ENCODE measurements at regions not wholly inside any gene's neighbourhood (a gene's known extent, or its start where the extent isn't known, plus 50 kb on each side); places are given as distances from the start of the nearest gene placed in this dataset.

DNA sequence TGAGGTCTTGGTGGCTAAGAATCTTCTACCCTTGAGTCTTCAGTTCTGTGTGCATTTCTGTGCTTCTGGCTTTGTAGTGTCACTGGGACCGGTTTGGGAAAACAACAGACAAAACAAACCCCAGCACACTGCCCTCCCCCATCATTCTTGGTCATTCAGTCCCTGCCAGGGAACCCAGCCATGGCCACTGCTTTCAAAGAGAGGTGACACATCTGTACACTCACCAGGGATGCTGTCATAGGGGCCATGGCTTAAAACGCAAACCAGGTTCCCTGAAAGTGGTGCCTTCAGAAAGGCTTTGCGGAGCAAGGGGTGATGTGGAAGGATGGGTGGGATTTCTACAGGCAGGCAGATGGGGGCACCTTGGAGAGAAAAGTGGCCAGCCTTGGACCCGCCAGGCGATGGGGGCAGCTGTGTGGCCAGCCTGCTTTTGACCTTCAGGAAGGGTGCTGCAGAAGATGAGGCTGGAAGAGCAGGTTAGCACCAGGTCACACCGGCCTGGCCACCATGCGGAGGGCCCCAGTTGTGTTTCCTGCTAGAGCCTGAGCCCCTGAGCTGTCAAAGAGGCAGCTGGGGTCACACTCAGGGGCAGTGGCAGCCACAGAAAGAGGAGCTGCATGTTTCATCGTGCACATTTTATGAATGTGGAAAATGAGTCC is 101.3 kb downstream of the INHBB start:
- Histone ChIP-seq H3K27ac (no peak overlapping the region), H3K4me3 (ENCODE audit: low read depth, low read length) (no peak overlapping the region), H3K27me3 (replicated peaks) (peaks cover 21% of the 10 kb centered on the region), H3K36me3 (replicated peaks) (no peaks in the 10 kb centered on the region)
- TF ChIP-seq, protein P1, sequence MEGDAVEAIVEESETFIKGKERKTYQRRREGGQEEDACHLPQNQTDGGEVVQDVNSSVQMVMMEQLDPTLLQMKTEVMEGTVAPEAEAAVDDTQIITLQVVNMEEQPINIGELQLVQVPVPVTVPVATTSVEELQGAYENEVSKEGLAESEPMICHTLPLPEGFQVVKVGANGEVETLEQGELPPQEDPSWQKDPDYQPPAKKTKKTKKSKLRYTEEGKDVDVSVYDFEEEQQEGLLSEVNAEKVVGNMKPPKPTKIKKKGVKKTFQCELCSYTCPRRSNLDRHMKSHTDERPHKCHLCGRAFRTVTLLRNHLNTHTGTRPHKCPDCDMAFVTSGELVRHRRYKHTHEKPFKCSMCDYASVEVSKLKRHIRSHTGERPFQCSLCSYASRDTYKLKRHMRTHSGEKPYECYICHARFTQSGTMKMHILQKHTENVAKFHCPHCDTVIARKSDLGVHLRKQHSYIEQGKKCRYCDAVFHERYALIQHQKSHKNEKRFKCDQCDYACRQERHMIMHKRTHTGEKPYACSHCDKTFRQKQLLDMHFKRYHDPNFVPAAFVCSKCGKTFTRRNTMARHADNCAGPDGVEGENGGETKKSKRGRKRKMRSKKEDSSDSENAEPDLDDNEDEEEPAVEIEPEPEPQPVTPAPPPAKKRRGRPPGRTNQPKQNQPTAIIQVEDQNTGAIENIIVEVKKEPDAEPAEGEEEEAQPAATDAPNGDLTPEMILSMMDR (IDR thresholded peaks at IDR 0.05; ENCODE audit: low read depth, low read length, missing control alignments): no peak
- in situ Hi-C loops (cut with HindIII; ENCODE audit: low pct_ligation_motif_present, low sequenced_read_pairs): no loop called here
- no peak for DNase-seq

DNA sequence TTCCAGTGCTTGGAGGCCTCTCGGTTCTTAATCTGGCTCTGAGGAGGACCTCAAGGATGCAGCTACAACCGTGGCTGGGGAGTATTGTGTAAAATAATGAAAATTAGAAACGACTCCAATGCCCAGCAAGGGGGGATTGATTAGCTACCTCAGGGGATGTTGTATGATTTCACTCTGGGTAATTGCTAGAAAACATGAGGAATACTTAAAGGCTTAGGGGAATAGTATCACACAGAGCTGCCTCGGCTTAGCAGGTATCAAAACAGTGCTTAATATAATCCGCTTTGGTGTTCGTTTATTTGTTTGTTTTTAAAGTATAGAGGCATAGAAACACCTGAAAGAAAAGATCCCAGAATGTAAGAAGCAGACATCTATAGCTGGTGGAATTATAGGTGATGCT is 102.5 kb downstream of the INHBB start:
- DNase-seq: no peak
- Histone ChIP-seq H3K4me3 (ENCODE audit: low read depth, low read length) (no peak overlapping the region), H3K27me3 (replicated peaks) (peaks cover 10% of the 10 kb centered on the region), H3K36me3 (replicated peaks) (no peaks in the 10 kb centered on the region), H3K27ac (no peak overlapping the region)
- TF ChIP-seq, protein P1 (IDR thresholded peaks at IDR 0.05; ENCODE audit: low read depth, low read length, missing control alignments): no peak
- in situ Hi-C loops (cut with HindIII; ENCODE audit: low pct_ligation_motif_present, low sequenced_read_pairs): no loop called here

DNA sequence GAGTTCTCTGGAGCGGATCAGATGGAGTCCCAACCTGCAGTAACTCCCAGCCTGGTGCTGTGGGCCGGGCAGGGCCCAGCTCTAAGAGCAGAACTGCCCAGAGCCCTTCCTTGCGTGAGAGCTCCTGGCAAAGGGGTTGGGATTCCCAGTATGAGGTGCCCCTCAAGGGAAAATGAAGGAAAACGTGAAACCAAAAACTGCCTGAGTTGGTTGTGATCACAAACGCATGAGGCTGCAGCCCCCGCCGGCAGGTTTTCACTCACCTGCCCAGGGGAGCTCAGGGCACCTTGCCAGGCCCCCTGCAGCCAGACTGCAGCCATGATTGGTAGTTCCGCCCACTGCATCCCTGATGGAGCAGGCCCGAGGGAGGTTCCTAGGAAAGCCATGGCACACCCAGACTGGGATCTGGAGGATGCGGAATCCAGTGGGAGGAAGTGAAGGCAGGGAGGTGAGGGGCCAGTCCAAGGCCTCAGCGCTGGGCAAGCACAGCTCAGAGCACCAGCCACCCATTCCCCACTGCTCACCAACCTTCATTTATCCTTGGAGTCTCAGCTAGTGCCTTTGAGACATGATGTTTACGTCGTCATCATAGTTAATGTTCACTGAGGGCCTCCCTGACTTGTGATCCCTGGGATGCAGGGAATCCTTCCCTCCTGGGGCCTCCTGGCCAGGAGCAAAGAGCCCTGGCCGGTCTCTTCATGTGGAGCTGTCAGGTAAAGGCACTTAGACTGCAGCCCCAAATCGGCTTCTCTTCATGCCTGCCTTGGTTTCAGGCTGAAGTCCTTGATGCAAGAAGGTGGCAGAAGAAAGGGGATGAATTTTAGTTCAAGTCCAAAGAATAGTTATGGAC is 103.2 kb downstream of the INHBB start:
- in situ Hi-C loops (cut with HindIII; ENCODE audit: low pct_ligation_motif_present, low sequenced_read_pairs): no loop called here
- H3K27me3 ChIP-seq (replicated peaks): peaks cover 2% of the 10 kb centered on the region
- DNase-seq: no peak
- H3K4me3 ChIP-seq (ENCODE audit: low read depth, low read length): no peak overlapping the region
- no peak overlapping the region for H3K27ac ChIP-seq
- TF ChIP-seq, protein P1 (IDR thresholded peaks at IDR 0.05; ENCODE audit: low read depth, low read length, missing control alignments): no peak
- no peaks in the 10 kb centered on the region for H3K36me3 ChIP-seq (replicated peaks)

DNA sequence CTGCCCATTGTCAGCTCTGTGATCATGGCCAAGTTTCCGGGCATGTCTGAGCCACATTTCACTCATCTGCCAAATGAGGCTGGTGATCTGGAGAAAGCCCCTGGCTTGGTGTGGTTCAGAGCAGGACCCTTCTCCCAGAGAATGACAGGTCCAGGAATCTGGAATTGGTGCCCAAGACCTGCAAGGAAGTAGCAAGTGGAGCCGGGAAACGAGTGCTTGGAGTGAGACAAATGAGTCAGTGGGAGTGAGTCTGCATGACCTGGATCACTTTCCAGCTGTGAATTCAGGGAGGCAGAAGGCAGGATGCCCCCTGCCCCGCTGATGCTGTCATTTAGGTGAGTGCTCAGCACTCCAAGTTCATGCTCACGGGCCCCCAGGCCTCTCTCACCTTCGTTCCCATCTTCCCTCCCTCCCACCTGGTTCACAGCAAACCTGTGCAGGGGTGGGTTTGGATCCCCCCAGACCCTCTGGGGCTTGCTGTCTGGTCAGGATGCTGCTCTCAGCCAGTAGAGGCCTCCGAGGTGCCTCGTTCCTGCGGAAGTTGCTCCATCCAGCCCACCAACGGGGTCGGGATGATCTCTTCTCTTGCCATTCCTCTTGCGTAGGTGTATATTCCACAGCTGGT is 104.4 kb downstream of the INHBB start:
- Histone ChIP-seq H3K36me3 (replicated peaks) (no peaks in the 10 kb centered on the region), H3K27me3 (replicated peaks) (no peaks in the 10 kb centered on the region), H3K27ac (no peak overlapping the region), H3K4me3 (ENCODE audit: low read depth, low read length) (no peak overlapping the region)
- no peak for DNase-seq
- TF ChIP-seq, protein P1 (IDR thresholded peaks at IDR 0.05; ENCODE audit: low read depth, low read length, missing control alignments): no peak
- in situ Hi-C loops (cut with HindIII; ENCODE audit: low pct_ligation_motif_present, low sequenced_read_pairs): no loop called here

DNA sequence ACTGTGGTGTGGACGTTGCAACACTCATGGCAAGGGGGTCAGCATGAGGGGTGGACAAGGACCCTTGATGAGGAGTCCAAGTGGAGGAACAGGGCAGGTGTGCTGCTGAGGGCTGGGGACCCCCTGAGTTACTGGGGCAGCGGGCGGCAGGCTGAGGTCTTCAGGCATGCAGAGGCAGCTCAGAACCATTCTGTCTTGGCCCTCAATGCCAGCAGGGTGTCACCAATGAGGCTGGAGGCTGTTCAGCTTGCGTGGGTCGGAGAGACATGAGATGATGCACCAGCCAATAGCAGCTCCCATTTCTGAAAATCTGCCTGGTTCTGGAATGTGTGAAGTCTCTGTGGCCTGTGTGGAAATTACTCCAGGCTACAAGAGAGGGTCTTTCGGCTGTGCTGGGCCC is 105.4 kb downstream of the INHBB start:
- in situ Hi-C loops (cut with HindIII; ENCODE audit: low pct_ligation_motif_present, low sequenced_read_pairs): no loop called here
- Histone ChIP-seq H3K27ac (no peak overlapping the region), H3K36me3 (replicated peaks) (no peaks in the 10 kb centered on the region), H3K27me3 (replicated peaks) (no peaks in the 10 kb centered on the region), H3K4me3 (ENCODE audit: low read depth, low read length) (no peak overlapping the region)
- TF ChIP-seq, protein P1 (IDR thresholded peaks at IDR 0.05; ENCODE audit: low read depth, low read length, missing control alignments): no peak
- DNase-seq: no peak
